Liver (tissue), 8 donors: ENCODE measurements at regions not wholly inside any gene's neighbourhood (a gene's known extent, or its start where the extent isn't known, plus 50 kb on each side); places are given as distances from the start of the nearest gene placed in this dataset.

Experiments
- DNase-seq: peaks from one replicate; pipeline ENCODE4 v3.0.0-alpha.2; 2017; ENCODE audit warnings: low spot score
- H3K27ac ChIP-seq, 2 donors: one replicate each; pipeline ENCODE4 v1.7.0; 2013; ENCODE audit warnings: inconsistent platforms in 2 of 2, low read length in 2 of 2, control low read depth in 1 of 2, low read depth in 1 of 2, mild to moderate bottlenecking in 1 of 2
- H3K27me3 ChIP-seq, 4 donors: one replicate each; pipeline versions ENCODE4 v1.6.1 to v1.7.0; 2013; ENCODE audit warnings: low read length in 3 of 4, inconsistent platforms in 1 of 4, mild to moderate bottlenecking in 1 of 4, moderate library complexity in 1 of 4; ENCODE audit not compliant: control insufficient read depth in 4 of 4, insufficient read depth in 4 of 4
- H3K36me3 ChIP-seq, 4 donors: one replicate each; pipeline versions ENCODE4 v1.6.1 to v1.7.0; 2013; ENCODE audit warnings: low read length in 3 of 4, mild to moderate bottlenecking in 3 of 4, low read depth in 1 of 4, moderate library complexity in 1 of 4; ENCODE audit not compliant: control insufficient read depth in 4 of 4, insufficient read depth in 3 of 4
- H3K4me1 ChIP-seq, 4 donors: one replicate each; pipeline versions ENCODE4 v1.6.1 to v1.7.0; 2013; ENCODE audit warnings: low read length in 3 of 4, mild to moderate bottlenecking in 3 of 4, moderate library complexity in 1 of 4; ENCODE audit not compliant: control insufficient read depth in 4 of 4, insufficient read depth in 4 of 4
- H3K4me3 ChIP-seq, 3 donors: one replicate each; pipeline versions ENCODE4 v1.6.1 to v1.7.0; 2013; ENCODE audit warnings: low read length in 3 of 3, control low read depth in 1 of 3, low read depth in 1 of 3, mild to moderate bottlenecking in 1 of 3
- H3K9ac ChIP-seq, 2 donors: one replicate each; pipeline ENCODE4 v1.7.0; 2013; ENCODE audit warnings: low read length in 2 of 2, mild to moderate bottlenecking in 2 of 2, moderate library complexity in 2 of 2, control low read depth in 1 of 2, low read depth in 1 of 2
- H3K9me3 ChIP-seq, 4 donors: one replicate each; pipeline versions ENCODE4 v1.6.1 to v1.7.0; 2013; ENCODE audit warnings: low read length in 3 of 4; ENCODE audit not compliant: control insufficient read depth in 4 of 4
- ATF3 ChIP-seq: IDR thresholded peaks from 2 replicates; pipeline ENCODE4 v1.6.1; 2016; ENCODE audit warnings: antibody characterized with exemption
- CTCF ChIP-seq: fragments of 150-350 bp; IDR thresholded peaks from 2 replicates; pipeline ENCODE4 v1.5.1; 2017; ENCODE audit warnings: improper control_type of control experiment, low read depth, low read length; ENCODE audit not compliant: missing input control
- EGR1 ChIP-seq, 2 donors: IDR thresholded peaks; 2 replicates each; pipeline ENCODE4 v1.6.1; 2016 to 2018; ENCODE audit warnings: antibody characterized with exemption in 2 of 2, low read depth in 2 of 2
- FOXA1 ChIP-seq: IDR thresholded peaks from 2 replicates; pipeline ENCODE4 v1.6.1; 2016; ENCODE audit warnings: antibody characterized with exemption
- FOXA2 ChIP-seq: IDR thresholded peaks from 2 replicates; pipeline ENCODE4 v1.6.1; 2016; ENCODE audit warnings: antibody characterized with exemption
- GABPA ChIP-seq, 2 donors: IDR thresholded peaks in 1 of 2; conservative IDR thresholded peaks in 1 of 2; 2 replicates each; pipeline ENCODE4 v1.6.1; 2016; ENCODE audit warnings: antibody characterized with exemption in 2 of 2, mild to moderate bottlenecking in 1 of 2, moderate library complexity in 1 of 2
- HNF4A ChIP-seq, 2 donors: conservative IDR thresholded peaks; 2 replicates each; pipeline ENCODE4 v1.6.1; 2016; ENCODE audit warnings: antibody characterized with exemption in 2 of 2, mild to moderate bottlenecking in 2 of 2
- HNF4G ChIP-seq: IDR thresholded peaks from 2 replicates; pipeline ENCODE4 v1.6.1; 2016; ENCODE audit warnings: antibody characterized with exemption
- JUND ChIP-seq, 2 donors: IDR thresholded peaks; 2 replicates each; pipeline ENCODE4 v1.6.1; 2016; ENCODE audit warnings: antibody characterized with exemption in 2 of 2
- MAX ChIP-seq: IDR thresholded peaks from 2 replicates; pipeline ENCODE4 v1.6.1; 2016; ENCODE audit warnings: antibody characterized with exemption
- NR2F2 ChIP-seq: IDR thresholded peaks from 2 replicates; pipeline ENCODE4 v1.6.1; 2016; ENCODE audit warnings: antibody characterized with exemption
- RAD21 ChIP-seq, 2 donors: IDR thresholded peaks; 2 replicates each; pipeline ENCODE4 v1.6.1; 2016; ENCODE audit warnings: antibody characterized with exemption in 2 of 2, mild to moderate bottlenecking in 2 of 2
- RXRA ChIP-seq, 2 donors: IDR thresholded peaks; 2 replicates each; pipeline ENCODE4 v1.6.1; 2017 to 2018; ENCODE audit warnings: antibody characterized with exemption in 2 of 2, mild to moderate bottlenecking in 1 of 2
- SP1 ChIP-seq: IDR thresholded peaks from 2 replicates; pipeline ENCODE4 v1.6.1; 2018; ENCODE audit warnings: antibody characterized with exemption, mild to moderate bottlenecking
- TAF1 ChIP-seq: conservative IDR thresholded peaks from 2 replicates; pipeline ENCODE4 v1.6.1; 2016; ENCODE audit warnings: antibody characterized with exemption, mild to moderate bottlenecking
- YY1 ChIP-seq: IDR thresholded peaks from 2 replicates; pipeline ENCODE4 v1.6.1; 2016; ENCODE audit warnings: antibody characterized with exemption, mild to moderate bottlenecking
- ZBTB33 ChIP-seq: IDR thresholded peaks from 2 replicates; pipeline ENCODE4 v1.6.1; 2016; ENCODE audit warnings: antibody characterized with exemption
- WGBS: extraction: QIAGEN DNeasy Blood & Tissue Kit; methylation state at CpG from one replicate; pipeline ENCODE4 v1.1.7; 2013; 5-methylcytosine and 5-hydroxymethylcytosine counted together
- TF ChIP-seq, protein P1 (sequence below): IDR thresholded peaks from 2 replicates; pipeline ENCODE4 v1.6.1; 2016; ENCODE audit warnings: antibody characterized with exemption, mild to moderate bottlenecking
- donor health status: healthy.
- donor health status: healthy.
- donor health status: healthy.
- donor health status: healthy.
- donor health status: healthy.

DNA sequence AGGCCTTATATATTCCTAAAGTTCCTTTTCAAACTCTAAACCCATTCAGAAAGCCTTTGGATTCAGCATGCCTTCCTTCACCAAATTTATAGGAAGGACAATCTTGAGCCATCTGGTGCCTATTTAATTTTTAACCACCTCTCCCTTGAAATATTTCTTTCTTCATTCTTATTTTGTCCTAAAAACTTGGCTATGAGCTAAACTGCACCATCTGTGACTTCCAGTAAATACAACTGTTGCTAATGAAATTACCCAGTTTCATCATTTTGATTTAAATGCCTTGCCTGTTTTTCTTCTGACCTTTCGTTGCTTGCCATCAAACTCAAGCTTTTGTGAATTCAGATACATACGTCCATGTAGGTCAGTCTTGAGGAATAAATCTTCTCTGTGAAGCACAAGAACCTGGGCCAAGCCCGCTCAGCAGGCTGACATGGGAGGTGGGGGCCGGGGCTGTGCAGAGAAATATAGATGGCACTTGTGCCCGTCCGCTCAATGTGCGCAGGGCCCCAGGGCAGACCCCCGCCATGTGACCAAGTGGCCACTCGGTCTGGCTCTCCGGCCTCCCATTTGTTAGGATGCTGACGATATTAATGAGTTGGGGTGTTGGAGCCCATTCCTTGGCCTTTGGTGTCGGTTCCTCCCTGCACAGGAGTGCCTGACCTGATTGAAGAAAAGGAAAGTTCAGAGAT, 335.9 kb downstream of the VPS13C start:
- no peaks in the 10 kb centered on the region for H3K36me3 ChIP-seq
- 93% methylated on average over 12 of the region's 12 CpGs for WGBS
- TF ChIP-seq SP1, result no peak
- TF ChIP-seq HNF4A (conservative IDR thresholded peaks at IDR 0.05), result no peak
- no peak for TF ChIP-seq ATF3
- TF ChIP-seq RXRA (IDR thresholded peaks at IDR 0.05), result no peak
- TF ChIP-seq RAD21 (IDR thresholded peaks at IDR 0.05), result no peak
- TF ChIP-seq JUND (IDR thresholded peaks at IDR 0.05), result no peak
- TF ChIP-seq MAX, result no peak
- no peak for TF ChIP-seq FOXA1
- no peak for TF ChIP-seq FOXA2
- TF ChIP-seq, protein P1, sequence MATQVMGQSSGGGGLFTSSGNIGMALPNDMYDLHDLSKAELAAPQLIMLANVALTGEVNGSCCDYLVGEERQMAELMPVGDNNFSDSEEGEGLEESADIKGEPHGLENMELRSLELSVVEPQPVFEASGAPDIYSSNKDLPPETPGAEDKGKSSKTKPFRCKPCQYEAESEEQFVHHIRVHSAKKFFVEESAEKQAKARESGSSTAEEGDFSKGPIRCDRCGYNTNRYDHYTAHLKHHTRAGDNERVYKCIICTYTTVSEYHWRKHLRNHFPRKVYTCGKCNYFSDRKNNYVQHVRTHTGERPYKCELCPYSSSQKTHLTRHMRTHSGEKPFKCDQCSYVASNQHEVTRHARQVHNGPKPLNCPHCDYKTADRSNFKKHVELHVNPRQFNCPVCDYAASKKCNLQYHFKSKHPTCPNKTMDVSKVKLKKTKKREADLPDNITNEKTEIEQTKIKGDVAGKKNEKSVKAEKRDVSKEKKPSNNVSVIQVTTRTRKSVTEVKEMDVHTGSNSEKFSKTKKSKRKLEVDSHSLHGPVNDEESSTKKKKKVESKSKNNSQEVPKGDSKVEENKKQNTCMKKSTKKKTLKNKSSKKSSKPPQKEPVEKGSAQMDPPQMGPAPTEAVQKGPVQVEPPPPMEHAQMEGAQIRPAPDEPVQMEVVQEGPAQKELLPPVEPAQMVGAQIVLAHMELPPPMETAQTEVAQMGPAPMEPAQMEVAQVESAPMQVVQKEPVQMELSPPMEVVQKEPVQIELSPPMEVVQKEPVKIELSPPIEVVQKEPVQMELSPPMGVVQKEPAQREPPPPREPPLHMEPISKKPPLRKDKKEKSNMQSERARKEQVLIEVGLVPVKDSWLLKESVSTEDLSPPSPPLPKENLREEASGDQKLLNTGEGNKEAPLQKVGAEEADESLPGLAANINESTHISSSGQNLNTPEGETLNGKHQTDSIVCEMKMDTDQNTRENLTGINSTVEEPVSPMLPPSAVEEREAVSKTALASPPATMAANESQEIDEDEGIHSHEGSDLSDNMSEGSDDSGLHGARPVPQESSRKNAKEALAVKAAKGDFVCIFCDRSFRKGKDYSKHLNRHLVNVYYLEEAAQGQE, result no peak
- no peak for TF ChIP-seq CTCF
- no peak for TF ChIP-seq YY1
- no peak for TF ChIP-seq ZBTB33
- no peak for TF ChIP-seq TAF1
- no peak for TF ChIP-seq HNF4G
- TF ChIP-seq GABPA (IDR thresholded peaks at IDR 0.05 in 1 of 2, conservative IDR thresholded peaks at IDR 0.05 in 1 of 2), result no peak
- no peak for TF ChIP-seq EGR1 (IDR thresholded peaks at IDR 0.05; ENCODE audit: low read depth in 2 of 2)
- TF ChIP-seq NR2F2, result no peak

More for the DNA sequence above, 335.9 kb downstream of the VPS13C start:
- H3K9me3 ChIP-seq, result no peaks in the 10 kb centered on the region
- no peak for DNase-seq
- H3K9ac ChIP-seq, result no peak overlapping the region
- no peak overlapping the region for H3K27ac ChIP-seq
- no peak overlapping the region for H3K4me3 ChIP-seq
- no peaks in the 10 kb centered on the region for H3K27me3 ChIP-seq
- H3K4me1 ChIP-seq, result no peaks in the 10 kb centered on the region
